GM18867 (cell line): ENCODE measurements at regions not wholly inside any gene's neighbourhood (a gene's known extent, or its start where the extent isn't known, plus 50 kb on each side); places are given as distances from the start of the nearest gene placed in this dataset.

ENCODE experiments used
- ATAC-seq: cut with Tn5 transposase; IDR thresholded peaks from one replicate; pipeline ENCODE4 v1.9.1; 2021; ENCODE audit warnings: mild to moderate bottlenecking, moderate library complexity; ENCODE audit not compliant: unreplicated experiment

GRCh38 chr17:77726549-77727006, 231.9 kb upstream of the TNRC6C start:
- ATAC-seq, result no peak

GRCh38 chr17:77727037-77727615, 231.4 kb upstream of the TNRC6C start:
- no peak for ATAC-seq

GRCh38 chr17:77728474-77728795, 230.1 kb upstream of the TNRC6C start:
- ATAC-seq, result no peak

GRCh38 chr17:77728871-77729270, 229.6 kb upstream of the TNRC6C start:
- ATAC-seq, result no peak

GRCh38 chr17:77729587-77729986, 228.9 kb upstream of the TNRC6C start:
- ATAC-seq, result no peak

GRCh38 chr17:77730376-77730775, 228.1 kb upstream of the TNRC6C start:
- no peak for ATAC-seq

GRCh38 chr17:77733576-77734296, 224.8 kb upstream of the TNRC6C start:
- no peak for ATAC-seq

- ATAC-seq, result no peak
These were observed 224.0 kb upstream of the TNRC6C start for GRCh38 chr17:77734371-77735080.

- ATAC-seq, result no peak
These were observed 223.4 kb upstream of the TNRC6C start for GRCh38 chr17:77735081-77735565.

GRCh38 chr17:77735566-77736198, 222.8 kb upstream of the TNRC6C start:
- ATAC-seq, result no peak

- ATAC-seq, result no peak
These were observed 222.3 kb upstream of the TNRC6C start for GRCh38 chr17:77736199-77736585.

GRCh38 chr17:77736721-77737120, 221.8 kb upstream of the TNRC6C start:
- ATAC-seq, result no peak

GRCh38 chr17:77737442-77738265, 220.8 kb upstream of the TNRC6C start:
- ATAC-seq, result no peak

- no peak for ATAC-seq
These were observed 219.6 kb upstream of the TNRC6C start for GRCh38 chr17:77738751-77739531.

GRCh38 chr17:77740481-77740880, 218.0 kb upstream of the TNRC6C start:
- ATAC-seq, result no peak

GRCh38 chr17:77741109-77741508, 217.4 kb upstream of the TNRC6C start:
- ATAC-seq, result no peak

GRCh38 chr17:77742579-77742978, 215.9 kb upstream of the TNRC6C start:
- ATAC-seq, result no peak

GRCh38 chr17:77744066-77744988, 214.2 kb upstream of the TNRC6C start:
- no peak for ATAC-seq

GRCh38 chr17:77745702-77746101, 212.8 kb upstream of the TNRC6C start:
- no peak for ATAC-seq
